Right lung (tissue), 2 donors: ENCODE measurements at regions not wholly inside any gene's neighbourhood (a gene's known extent, or its start where the extent isn't known, plus 50 kb on each side); places are given as distances from the start of the nearest gene placed in this dataset.
A peak's percentile ranks its signal among the peaks of the same experiment; 100 is the strongest.

Source experiments
- DNase-seq, 2 donors: peaks; one replicate each; pipeline ENCODE4 v3.0.0-alpha.2; 2013

DNA sequence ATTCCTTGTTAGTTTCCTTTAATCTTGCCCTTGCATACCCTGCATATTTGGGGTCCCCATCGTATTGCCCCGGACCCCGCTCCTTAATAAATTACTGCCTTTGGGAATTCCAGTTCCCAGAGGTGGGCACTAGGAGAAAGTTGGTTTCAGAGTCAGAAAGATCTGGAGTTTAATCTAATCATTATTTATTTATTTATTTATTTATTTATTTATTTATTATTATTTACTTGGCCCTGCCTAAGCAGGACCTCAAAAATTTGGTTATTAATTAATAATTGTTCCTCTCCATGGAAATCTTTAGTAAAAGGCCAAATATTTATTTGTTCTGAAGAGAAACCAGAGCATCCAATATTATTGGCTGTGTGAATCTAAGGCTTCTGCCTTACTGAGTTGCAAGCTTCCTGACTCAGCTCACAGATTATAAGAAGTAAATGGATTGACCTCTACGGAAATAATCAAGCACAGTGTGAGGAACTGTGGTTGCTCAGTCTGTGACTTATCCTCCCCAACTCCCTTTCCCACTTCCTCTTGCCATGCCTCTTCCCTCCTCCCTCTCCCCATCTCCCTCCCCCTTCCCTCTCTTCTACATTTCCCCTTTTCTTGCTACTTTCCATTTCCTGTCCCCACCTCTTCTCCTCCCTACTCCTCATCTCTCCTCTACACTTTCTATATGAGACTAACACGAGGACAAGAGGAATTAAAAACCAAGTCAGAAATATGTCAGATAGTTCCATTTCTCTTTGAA is 61.5 kb upstream of the AP1S2 start:
- no peak for DNase-seq

DNA sequence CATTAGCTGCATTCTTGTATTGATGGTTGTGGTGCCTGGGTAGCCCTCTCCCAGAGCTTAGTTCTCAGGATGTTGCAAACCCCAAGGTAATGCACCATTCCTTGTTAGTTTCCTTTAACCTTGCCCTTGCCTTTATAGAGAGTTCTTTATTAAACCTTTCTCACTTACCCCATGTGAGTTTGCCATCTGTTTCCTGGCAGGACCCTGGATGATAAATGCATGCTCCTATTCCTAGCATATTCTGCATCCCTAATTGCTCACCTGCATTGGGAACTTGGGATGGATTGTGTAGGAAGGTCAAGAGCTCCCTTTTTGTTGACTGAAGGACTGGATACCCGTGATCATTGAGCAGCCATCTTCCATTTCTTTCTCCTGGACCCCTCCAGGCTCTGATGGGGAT is 59.9 kb upstream of the AP1S2 start:
- no peak for DNase-seq

GRCh38 chrX:15913146-15913545 is 58.5 kb upstream of the AP1S2 start:
- DNase-seq = no peak

DNA sequence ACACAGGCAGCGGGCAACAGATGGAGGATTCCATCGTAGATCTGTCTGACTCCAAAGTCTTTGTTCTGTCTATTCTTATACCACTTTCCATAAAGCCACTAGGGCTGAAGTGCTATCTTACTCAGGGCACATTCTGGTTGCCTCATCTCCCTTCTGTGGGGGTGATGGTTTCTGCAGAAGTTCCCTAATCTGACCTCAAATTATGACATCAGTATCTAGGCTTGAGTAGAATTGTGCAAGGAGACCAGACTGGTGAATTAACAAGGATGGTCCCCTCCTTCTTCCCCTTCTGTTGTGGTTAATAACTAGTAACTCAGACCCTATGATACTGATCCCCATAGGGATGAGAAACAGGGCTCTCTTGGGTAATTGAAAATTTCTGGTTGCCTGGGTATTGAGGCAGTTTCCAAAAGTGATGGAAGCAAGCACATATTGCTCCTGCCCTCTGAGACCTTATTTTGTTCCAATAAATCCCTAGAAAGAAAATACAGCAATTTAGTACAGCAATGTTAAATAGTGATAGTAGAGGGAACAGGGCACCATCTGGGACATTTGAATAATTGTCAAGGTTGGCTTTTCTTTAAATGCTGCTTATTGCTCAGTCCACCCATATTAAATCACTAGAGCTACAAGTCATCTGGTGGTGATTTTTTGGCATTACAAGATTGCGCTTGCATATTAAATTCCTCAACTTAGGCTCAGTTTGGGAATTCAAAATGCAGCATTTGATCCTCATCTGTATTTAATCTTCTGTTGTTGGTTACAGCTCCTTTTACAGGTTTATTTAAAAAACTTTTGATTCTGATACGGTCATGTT is 57.3 kb upstream of the AP1S2 start:
- no peak for DNase-seq

DNA sequence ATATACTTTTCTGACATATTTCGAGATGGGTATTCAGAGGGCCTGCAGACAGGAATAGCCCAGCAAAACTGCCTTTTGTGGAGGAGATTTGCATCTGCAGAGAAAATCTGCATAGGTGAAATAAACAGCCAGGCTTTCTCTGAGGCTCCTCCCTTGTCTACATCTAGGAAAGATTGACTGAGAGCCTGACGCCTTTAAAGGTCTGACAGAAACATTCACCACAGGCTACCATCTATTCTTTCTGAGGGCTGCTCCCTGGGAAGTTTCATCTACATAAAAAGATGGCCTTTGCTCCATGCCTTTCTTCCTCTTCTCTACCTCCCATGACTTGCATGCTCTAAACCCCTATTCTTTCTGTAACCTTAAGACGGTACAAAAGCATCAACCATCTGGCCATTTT is 55.0 kb upstream of the AP1S2 start:
- no peak for DNase-seq

GRCh38 chrX:15908603-15909290 is 54.1 kb upstream of the AP1S2 start:
- DNase-seq = no peak

GRCh38 chrX:15906041-15906943 is 51.7 kb upstream of the AP1S2 start:
- DNase-seq = peak; percentile 47 to 51
